HG02798 (cell line): ENCODE measurements at regions not wholly inside any gene's neighbourhood (a gene's known extent, or its start where the extent isn't known, plus 50 kb on each side); places are given as distances from the start of the nearest gene placed in this dataset.

Experiments used
- ATAC-seq: cut with Tn5 transposase; IDR thresholded peaks from one replicate; pipeline ENCODE4 v1.9.1; 2021; ENCODE audit warnings: mild to moderate bottlenecking; ENCODE audit not compliant: unreplicated experiment, poor library complexity

DNA sequence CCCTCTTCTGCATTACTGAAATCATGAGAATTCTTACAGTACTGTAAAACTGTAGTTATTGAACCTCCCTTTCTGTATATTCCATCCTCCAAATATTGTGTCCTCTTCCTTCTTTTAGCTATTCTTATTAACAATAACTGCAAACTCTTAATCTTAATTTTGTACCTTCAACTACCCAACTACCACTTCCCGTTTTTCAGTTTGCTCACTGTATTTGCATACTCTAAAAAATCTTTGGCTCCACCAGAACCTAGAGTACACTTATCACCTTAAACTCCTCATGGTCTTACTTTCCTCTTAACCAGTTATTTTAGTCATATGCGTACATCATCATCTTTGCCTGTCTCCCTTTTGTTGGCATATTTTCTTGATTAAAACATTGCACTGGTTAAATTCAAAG lies 543.7 kb downstream of the ARAP2 start:
- ATAC-seq, result no peak

DNA sequence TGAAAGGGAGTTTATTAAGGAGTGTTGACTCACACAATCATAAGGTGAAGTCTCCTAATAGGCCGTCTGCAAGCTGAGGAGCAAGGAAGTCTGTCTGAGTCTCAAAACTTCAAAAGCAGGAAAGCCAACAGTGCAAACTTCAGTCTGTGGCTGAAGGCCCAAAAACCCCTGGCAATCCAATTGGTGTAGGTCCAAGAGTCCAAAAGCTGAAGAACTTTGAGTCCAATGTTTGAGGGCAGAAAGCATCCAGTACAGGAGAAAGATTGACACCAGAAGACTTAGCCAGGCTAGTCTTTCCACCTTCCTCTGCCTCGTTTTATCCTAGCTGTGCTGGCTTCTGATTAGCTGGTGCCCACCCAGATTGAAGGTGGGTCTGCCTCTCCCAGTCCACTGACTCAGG lies 535.2 kb downstream of the ARAP2 start:
- no peak for ATAC-seq

DNA sequence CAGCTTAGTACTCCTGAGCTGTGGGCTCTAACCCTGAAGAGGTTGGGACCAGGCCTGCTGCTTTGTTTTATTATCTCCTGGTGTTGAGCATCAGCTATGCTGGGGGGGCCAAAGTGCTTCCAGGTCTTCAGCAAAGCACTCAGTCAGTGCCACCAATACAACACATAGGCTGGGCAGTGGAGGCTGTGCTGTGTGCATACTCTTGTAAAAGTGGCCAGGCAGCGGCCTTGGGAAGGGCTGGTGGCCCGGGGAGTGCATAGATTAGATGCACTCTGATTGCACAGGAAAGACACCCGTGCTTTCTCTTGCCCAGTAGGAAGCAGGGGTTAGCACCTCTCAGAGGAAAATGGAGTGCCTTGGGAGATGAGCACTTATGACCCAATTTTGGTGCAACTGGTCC lies 534.0 kb downstream of the ARAP2 start:
- no peak for ATAC-seq

DNA sequence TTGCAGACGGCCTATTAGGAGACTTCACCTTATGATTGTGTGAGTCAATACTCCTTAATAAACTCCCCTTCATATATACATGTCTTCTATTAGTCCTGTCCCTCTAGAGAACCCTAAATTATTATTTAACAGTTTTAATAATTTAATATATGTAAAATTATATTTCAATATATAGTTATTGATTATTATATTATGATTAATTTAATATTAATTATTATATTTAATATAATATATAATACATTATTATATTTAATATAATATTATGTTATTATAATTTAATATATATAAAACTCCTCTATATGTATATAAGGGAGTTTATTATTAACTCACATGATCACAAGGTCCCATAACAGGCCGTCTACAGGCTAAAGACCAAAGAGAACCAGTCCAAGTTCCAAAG lies 533.2 kb downstream of the ARAP2 start:
- ATAC-seq, result no peak

DNA sequence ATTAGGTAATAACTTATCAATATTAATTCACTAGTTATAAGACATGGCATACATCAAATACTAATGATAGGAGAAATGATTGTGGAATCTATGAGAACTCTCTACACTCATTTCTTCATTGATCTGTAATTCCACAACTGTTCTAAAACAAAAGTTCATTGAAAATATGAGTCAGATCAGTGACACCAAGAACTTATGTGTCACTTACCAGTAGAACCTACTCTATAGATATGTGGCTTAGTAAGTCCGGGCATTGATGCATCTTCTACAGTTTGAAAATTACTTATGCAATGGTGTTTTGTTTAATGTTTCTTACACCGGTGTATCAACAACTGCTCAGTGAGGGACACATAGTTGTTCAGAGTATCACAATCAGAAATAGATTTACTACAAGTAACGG lies 520.3 kb downstream of the ARAP2 start:
- no peak for ATAC-seq

DNA sequence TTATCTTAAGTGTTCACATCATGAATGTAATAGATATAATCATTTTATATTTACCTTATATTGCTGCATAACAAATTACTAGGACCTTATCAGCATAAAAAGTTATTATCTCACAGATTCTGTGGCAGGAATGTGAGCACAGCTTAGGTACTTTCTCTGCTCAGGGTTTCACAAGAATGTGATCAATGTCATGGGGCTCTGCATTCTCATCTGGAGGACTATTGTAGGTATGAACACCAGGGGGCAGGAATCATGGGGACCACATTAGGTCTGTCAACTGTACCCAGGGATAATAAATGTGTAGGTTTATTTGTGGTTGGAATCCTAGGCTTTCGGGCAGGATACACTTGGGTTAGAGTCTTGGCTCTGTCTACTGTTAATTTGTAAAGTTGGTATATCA lies 519.2 kb downstream of the ARAP2 start:
- ATAC-seq, result peak; percentile 61

DNA sequence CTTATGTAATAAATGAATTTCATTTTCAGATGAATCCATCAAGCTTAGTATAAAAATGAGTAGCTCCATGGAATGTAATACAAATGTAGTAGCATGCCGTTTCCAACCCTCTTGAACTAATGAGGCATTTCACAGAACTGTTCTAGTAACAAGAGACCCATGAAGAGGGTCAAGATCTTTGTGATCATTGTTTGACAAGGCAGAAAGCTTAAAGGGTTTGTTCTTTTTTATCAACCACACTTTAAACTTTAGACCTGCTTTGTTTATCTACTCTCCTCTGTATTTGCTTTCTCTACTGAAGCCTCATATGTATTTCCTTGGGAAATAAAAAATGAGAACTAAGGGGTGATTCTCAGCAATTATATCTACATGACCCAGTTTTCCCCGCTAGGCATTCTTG lies 513.9 kb downstream of the ARAP2 start:
- no peak for ATAC-seq

DNA sequence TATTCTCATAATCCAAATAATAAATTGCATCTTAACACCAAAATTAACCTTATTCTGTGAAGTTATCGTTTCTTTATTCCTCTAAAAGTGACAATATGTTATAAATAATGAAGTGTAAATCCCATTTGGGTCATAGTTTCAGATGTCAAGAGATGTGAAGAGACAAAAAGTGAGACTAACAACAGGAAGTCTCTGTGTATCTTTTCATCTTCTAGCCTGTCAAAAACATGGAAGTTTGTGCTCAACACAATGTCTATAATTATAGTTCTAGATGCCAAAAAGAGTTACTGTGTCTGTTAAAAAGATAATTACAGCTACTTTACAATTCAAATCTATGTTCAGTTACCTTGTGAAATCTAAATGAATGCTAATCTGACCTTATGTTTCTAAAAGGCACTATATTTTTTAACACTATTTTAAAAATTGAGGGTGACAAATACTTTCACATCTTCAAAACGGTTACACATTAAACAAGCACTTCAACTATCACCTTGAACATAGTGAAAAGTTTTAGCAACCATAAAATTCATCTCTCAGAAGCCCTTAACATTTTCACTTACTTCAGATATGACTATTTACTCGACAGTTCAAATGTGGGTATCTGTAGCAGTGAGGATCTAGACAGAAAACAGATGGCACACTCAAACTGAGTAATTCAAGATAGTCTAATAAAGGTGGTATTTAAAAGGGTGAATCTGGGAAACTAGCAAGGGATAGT lies 509.8 kb downstream of the ARAP2 start:
- ATAC-seq, result peak; percentile 73

DNA sequence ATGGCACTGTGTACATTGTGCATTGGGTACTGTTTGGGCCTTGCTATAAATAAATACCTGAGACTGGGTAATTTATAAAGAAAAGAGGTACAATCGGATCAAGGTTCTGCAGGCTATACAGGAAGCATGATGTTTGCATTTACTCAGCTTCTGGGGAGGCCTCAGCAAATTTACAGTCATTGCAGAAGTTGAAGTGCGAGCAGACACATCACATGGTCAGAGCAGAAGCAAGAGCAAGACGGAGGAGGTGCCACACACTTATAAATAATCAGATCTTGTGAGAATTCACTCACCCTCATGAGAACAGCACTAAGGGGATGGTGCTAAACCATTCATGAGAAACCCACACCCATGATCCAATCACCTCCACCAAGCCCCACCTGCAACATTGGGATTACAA lies 505.0 kb downstream of the ARAP2 start:
- no peak for ATAC-seq

DNA sequence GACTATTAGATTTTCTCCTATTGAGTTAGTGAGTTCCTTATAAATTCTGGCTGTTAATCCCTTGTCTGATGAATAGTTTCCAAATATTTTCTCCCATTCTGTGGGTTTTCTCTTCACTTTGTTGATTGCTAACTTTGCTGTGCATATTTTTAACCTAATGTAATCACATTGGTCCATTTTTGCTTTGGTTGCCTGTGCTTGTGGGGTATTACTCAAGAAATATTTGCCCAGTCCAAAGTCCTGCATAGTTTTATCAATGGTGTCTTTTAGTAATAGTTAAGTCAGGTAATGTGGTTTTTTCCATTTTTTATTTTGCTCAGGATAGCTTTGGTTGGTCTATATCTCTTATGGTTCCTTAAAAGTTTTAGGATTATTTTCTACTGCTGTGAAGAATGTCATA lies 490.3 kb downstream of the ARAP2 start:
- ATAC-seq, result no peak

DNA sequence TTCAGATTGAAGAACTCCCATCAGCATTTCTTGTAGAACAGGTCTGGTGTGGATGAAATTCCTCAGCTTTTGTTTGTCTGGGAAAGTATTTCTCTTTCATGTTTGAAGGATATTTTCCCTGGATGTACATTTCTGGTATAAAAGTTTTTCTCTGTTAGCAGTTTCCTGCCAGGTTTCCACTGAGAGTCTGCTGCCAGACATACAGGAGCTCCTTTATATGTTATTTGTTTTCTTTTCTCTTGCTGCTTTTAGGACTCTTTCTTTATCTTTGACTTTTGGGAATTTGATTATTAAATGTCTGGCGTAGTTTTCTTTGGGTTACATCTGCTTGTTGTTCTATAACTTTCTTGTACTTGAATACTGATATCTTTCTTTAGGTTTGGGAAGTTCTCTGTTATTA lies 486.5 kb downstream of the ARAP2 start:
- no peak for ATAC-seq

DNA sequence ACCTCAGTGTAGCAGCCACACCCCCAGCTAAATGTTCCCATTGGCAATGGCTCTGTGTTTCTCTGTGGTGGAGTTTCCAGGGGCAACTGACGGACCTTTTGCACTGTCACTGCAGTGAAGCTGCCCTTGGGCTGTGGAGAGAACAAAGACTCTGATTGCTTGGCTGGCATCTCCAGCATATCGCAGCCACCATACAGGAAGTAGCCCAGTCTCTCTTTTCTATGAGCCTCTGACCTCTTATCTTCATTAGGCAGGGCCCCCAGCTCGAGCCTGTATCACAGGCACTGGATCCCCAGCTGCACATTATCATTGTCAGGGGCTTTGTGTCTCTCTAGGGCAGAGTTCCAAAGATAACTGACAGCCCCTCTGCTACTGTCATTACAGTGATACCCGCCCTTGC lies 483.5 kb downstream of the ARAP2 start:
- no peak for ATAC-seq

DNA sequence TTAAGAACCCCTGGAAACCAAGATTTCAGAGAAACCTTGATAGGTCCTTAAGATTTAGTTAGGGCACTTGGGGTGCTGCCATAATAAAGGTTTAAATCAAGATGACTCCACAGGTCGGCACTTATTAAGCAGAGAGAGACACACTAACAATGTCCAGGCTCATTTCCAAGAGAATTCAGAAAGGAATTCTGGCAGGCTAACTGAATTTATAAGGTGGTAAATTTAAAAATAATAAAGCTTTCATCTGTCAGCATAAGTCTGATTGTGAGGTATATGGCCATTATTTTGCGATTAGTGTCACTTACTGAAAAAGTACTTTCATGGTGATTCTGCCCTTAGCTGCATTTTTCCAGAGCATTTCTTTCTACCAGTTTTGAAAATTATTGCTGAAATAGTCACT lies 472.7 kb downstream of the ARAP2 start:
- ATAC-seq, result no peak

DNA sequence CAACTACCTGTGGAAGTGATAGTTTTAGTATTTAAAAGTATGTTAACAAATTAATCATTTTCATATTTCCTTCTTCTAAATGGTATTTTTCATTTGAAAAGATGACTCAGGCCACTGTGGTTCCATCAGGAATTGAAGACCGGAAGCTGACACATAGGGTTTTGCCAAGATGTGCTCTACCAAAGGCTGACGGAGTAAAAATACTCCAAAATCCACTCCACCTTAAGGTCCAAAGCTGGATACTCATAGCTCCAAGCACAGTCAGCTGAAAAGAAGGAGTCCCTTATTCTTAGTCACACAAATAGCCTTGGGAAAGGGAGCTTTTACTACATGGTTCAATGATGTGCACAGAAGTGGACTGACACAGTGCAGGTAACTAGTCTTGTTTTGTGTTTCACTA lies 472.0 kb downstream of the ARAP2 start:
- ATAC-seq, result no peak

DNA sequence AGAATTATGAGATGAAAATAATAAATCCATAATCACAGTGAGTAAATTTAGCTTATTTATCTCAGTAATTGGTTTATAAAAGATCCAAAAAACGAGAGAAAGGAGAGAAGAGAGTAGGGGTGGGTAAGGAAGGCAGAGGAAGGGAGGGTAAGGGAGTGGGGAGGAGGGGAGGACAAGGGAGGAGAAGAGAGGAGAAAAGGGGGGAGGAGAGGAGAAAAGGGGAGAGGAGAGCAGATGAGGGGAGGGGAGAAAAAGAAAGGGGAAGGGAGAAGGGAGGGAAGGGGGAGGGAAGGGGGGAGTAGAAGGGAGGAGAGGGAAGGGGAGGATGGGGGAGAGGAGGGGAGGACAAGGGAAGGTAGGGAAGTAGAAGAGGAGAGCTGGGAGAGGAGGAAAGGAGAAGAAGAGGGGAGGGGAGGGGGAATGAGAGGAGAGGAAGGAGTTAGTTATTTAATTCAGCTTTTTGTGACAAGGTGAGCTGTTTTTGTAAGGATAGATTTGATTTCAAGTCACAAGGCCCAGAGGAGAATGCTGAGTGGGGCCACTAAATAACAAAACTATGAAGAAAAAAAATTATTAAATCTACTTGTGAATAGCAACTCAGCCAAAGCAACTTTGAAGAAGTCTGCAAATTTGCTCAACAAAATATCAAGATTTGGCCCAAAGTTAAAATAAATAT lies 454.3 kb downstream of the ARAP2 start:
- ATAC-seq, result no peak

DNA sequence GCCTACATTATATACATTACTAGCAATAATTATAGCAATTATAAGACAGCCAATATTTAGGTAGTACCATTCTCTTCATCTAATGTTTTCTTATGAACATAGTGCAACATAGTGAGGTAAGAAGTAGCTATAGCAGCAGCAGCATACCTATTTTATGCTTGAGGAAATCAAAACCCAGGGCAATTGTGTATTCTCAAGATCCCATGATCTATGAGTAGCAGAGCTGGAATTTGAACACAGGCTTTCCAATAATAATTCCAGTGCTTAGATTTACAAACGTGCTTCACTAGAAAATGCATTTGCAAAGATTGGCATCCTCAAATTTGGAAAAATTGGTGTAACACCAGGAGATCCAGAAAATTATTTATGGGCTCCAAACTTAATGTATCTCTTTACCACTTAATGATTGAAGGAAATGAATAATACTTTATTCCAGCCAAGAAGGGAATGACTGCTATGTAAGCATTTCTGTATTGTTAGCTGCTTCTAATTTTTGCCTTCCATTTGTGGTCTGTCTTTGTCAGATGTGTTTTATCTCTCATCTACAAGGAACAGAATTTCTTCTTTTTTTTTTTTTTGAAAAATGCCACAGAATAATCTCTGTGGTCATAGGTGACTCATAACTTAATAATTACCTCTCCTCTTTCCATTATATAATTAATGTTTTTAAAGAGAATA lies 451.1 kb downstream of the ARAP2 start:
- ATAC-seq, result no peak

DNA sequence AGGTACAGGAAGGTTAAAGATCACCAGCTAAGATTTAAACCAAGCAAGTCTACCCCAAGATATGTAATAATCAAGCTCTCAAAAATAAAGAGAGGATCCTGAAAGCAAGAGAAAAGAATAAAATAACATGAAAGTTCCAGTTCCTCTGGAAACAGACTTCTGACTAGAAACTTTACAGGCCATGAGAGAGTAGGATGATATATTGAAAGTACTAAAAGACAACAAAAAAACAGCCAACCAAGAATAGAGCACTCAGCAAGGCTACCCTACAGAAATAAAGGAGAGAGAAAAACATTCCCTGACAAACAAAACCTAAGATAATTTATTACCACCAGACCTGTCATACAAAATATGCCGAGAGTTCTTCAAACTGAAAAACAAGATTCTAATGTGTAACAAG lies 450.5 kb downstream of the ARAP2 start:
- no peak for ATAC-seq

DNA sequence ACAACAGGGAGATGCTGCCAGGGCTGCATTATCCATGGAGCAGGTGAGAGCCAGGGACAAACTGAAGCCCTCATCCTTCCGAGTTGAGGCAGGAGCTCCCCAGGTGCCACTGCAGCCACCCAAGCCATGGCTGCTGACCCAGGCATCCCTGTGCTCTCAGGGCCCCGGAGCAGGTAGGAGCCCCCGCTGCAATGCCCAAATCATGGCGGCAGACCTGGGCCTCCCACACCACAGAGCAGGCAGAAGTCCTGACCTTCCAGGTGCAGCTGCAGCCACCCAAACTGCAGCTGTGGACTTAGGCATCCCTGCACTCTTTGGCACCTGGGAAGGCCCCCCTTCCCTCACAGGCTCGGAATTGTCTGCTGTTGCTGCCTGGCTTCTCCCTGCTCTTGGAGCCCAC lies 443.6 kb downstream of the ARAP2 start:
- ATAC-seq, result no peak

DNA sequence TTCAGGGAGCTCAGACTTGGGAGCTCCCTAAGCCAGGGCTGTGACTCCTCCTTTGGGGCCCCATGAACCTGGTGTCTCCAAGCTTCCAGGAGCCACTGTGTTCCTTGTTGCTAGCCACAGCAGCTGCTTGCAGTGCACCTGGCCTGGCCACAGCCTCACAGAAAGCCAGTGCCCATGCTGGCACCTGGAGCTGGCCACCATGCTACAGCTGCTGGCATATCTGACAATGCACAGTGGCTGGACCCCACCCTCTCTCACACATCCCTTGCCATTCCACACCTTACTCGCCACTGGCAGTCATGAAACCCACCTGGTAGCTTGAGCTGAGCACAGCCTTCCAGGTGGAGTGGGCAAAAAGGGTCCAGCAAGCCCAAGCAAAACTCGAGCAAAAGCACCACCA lies 441.7 kb downstream of the ARAP2 start:
- ATAC-seq, result no peak

DNA sequence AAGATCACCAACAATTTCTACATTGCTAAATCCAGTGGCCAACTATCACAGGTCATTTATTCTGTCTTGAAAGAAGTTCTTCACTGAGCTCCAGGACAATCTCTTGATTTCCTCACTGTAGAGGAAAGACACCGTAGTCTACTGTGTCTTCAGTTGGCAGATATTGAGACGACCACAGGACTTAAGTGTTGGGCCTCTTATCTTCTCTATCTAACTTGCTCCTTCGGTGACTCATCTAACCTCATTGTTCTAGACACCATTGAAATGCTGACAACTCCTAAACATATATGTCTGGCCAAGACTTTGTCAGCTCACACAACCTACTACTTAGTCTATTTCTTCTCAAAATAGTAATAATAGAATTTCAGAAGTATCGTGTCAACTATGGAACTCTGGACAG lies 425.8 kb downstream of the ARAP2 start:
- no peak for ATAC-seq

DNA sequence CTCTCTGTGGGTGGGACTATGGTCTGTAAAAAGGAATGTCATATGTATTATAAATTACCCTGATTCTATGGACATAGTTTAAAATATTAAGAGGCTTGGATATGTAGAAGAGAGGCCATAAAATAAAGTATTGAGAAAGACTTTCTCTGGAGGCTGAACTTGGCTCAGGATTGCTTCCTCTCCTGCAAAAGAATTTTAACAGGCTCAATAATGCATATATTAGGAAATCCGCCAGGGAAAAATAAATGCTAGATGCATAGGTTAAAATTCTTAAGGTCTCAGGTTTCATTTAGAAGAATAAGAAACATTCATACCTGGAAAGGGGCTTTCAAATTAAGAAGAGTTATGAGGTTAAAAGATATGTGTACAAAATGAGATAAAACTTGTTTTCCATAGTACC lies 424.3 kb downstream of the ARAP2 start:
- ATAC-seq, result no peak

DNA sequence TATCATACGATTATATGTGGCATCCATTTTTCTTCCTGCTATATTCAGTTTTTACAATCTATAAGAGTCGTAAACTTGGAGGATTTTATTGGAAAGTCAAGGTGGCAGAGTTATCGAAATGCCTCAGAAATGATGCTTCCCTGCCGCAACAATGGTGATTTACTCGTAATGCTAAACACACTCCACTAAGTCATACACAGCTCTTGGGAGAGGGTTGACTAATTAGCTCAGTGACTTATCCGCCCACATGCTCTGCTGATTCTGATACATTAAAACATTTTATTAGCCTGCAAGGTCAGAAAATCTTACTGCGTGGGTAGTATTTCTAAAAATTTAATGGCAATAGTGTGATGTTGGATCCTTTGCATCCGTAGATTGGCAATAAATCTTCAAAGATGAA lies 420.1 kb downstream of the ARAP2 start:
- no peak for ATAC-seq
